ENCODE measurements at regions not wholly inside any gene's neighbourhood (a gene's known extent, or its start where the extent isn't known, plus 50 kb on each side); places are given as distances from the start of the nearest gene placed in this dataset.

- no peak for DNase-seq
Measured at GRCh38 chr12:30074916-30075315, 291.2 kb upstream of the TMTC1 start.

DNA sequence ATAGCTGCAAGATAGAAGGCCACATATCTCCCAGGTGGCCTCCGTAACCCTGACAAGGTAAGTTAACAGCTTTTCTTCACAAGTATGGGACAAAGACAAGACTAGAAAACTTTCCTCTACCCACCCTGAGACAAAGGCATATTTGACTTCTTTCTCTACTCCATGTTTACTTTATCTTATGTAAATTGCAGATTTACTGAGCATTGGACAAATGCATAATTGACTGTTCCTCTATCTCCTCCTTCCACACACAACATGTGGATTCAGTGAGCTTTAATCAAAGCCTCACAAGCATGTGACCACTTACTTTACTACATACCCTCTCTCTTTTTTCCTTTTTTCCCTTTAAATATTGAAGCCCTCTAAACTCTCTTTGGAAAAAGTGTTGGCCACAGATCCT is 289.1 kb upstream of the TMTC1 start:
- DNase-seq = no peak

GRCh38 chr12:30067146-30067545 is 283.4 kb upstream of the TMTC1 start:
- DNase-seq = no peak

DNA sequence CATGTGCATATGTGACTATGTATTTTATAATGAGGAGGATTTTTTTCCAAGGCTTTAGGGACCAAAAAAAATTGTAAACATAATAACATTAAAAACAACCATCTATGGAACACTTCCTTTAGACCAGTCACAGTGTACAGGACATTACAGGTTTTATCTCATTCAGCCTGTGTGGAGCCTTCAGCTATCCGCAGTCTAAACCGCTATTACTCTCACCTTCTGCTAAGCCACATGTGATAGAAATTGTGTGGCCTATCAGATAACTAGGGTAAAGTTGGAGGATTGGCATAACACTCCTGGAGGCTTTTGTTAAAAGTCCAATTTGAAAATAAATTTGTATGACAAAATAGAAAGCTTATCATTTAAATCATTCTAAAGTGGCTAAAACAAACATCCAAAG is 281.2 kb upstream of the TMTC1 start:
- no peak for DNase-seq

DNA sequence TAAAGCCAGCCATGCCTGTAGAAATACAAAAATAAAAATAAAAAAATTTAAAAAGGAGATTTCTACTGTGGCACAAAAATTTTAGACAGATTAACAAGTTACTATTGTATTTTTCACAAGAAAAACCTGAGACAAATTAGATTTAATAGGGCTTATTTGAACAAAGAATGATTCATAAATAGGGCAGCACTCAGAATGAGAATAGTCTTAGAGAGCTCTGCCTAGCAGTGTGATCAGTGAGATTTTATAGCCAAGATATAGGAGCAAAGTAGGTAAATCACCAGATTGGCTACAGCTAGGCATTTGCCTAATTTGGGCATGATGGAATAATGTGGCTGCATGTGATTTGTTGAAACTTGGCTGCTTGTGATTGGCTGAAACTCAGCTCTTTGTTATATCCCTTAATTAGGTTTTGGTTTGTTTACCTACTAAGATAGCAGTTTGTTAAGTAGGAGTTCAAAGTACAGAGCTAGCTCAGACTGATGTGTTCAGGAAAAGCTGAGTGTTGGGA is 279.7 kb upstream of the TMTC1 start:
- DNase-seq = no peak

GRCh38 chr12:30048371-30048770 is 264.6 kb upstream of the TMTC1 start:
- no peak for DNase-seq

- DNase-seq = no peak
Measured at GRCh38 chr12:30047516-30048254, 263.9 kb upstream of the TMTC1 start.

DNA sequence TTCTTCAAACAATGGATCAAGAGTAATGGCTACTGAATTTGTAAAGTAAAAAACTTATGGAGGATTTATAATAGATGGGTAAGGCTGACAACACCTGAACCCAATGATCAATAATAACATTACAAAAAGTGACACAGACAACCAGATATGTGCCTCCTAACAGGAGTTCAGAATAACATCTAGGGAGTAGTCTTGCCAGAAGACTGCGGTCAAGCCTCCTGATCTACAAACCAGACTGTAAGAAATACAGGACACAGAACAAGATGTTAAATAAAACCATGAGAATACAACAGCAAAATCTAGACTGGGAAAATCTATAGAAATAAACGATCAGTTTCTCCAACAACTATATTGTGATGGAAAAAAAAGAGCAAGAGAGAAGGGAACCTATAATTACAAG is 262.6 kb upstream of the TMTC1 start:
- no peak for DNase-seq

- no peak for DNase-seq
Measured at GRCh38 chr12:30045171-30045570, 261.4 kb upstream of the TMTC1 start.

- DNase-seq = no peak
Measured at GRCh38 chr12:30044206-30044605, 260.5 kb upstream of the TMTC1 start.

DNA sequence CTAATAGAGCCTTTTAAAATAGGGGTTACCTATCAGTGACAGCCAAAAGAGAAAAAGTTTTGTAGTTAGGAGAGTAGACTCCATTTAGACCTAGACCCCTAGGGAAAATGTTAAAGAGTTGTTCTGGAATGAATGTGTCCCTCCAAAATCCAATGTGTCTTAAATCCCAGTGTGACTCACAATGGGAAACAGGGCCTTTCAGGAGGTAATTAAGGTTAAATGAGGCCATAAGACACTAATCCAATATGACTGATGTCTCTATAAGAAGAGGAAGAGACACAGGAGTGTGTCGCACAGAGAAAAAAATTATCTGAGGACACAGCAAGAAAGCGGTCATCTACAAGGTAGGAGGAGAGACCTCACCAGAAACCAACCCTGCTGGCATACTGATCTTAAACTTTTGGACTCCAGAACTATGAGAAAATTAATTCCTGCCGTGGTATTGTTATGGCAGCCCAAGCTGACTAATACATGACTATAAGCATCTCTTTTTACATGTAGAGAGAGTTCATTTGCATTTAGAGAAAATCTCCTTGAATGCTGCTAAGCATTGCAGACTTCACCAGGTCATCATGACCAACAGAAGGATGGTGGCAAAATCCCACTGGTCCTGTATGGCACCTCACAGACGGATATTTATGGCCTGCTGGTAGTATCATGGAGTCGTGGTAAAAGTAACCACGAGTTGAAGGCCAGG is 259.6 kb upstream of the TMTC1 start:
- DNase-seq = no peak

DNA sequence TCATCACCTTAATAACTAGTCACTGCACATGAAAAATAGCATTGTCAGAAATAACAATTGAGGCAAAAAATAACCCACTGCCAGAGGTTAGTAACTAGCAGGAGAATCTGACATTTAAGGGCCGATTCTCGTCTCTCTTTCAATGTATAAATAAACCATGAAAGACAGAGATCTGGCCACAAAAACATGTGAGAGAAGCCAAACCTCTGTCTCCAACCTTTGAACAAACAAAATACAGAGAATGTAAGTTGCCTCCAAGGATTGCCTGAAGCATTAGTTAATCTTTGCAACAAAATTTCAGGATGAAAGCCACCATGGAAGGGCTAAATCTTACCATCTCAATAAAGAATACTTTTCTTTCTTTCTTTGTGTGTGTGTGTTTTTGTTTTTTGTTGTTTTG is 257.4 kb upstream of the TMTC1 start:
- no peak for DNase-seq

GRCh38 chr12:30030693-30031374 is 247.1 kb upstream of the TMTC1 start:
- DNase-seq = no peak

- DNase-seq = no peak
Measured at GRCh38 chr12:30026621-30027234, 243.0 kb upstream of the TMTC1 start.

DNA sequence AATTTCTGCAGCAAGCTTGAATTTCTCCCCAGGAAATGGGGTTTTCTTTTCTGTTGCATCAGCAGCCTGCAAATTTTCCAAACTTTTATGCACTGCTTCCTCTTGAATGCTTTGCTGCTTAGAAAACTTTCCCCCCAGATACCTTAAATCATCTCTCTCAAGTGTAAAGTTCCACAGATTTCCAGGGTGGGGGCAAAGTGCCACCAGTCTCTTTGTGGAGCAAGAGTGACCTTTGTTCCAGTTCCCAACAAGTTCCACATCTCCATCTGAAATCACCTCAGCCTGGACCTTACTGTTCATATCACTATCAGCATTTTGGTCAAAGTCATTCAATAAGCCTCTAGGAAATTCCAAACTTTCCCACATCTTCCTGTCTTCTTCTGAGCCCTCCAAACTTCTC is 241.6 kb upstream of the TMTC1 start:
- no peak for DNase-seq

GRCh38 chr12:30023186-30023585 is 239.4 kb upstream of the TMTC1 start:
- no peak for DNase-seq

DNA sequence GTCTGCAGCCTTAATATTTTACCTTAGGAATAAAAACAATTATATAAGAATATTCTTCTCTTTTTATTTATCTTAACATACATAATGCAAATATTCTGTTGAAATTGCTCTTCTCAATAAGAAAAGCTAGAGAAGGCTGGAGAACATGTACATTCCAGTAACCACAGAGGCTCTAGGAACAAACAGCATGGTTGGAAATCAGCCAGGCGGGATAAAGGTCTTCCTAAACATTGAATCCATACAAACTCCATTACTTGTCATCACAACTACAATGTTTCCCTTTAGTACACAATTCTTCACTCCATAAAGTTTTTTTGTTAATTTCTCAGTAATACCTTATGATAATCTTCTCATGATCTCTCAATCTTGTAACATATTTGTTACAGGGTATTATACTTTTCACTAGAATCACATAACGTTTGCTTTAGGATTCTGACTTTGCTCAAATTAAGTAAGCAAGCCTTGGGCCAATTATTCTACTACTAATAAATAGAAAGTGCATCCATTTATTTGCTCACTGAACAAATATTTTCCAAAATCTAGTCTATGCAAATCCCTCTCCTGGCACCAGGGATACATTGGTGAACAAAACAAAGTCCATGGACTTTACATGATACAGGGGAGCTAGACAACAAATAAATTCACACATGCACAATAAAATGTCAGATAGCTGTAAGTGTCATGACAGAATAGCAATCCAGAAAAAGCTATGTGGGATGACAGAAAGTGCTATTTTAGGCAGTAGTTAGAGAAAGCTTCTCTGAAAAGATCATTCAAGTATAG is 237.5 kb upstream of the TMTC1 start:
- DNase-seq = no peak

DNA sequence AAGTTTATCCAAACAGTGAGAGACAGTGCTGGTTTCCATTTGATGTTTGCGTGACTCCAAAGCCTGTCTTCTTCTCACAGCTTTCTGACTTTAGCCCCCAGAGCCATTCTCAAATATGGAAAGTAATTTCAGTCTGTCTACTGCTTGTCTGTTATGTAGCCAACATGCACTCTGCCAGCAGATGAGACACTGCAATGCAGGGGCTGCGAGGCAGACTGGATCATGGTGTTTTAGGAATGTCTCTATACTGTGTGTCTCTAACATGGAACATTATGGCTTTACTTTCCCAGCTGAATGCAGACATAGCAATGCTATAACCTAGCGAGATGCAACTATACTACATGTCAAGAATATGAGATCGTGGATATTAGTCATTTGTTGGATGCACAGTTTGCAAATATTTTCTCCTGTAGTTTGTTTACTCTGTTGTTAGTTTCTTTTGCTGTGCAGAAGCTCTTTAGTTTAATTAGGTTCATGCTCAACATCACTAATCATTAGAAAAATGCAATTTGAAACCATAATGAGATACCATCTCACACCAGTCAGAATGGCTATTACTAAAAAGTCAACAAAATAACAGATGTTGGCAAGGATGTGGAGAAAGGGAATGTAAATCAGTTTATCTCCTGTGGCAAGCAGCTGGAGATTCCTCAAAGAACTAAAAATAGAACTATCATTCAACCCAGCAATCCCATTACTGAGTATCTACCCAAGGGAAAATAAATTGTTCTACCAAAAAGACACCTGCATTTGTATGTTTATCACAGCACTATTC is 235.8 kb upstream of the TMTC1 start:
- no peak for DNase-seq

GRCh38 chr12:30016540-30017055 is 232.9 kb upstream of the TMTC1 start:
- DNase-seq = no peak

DNA sequence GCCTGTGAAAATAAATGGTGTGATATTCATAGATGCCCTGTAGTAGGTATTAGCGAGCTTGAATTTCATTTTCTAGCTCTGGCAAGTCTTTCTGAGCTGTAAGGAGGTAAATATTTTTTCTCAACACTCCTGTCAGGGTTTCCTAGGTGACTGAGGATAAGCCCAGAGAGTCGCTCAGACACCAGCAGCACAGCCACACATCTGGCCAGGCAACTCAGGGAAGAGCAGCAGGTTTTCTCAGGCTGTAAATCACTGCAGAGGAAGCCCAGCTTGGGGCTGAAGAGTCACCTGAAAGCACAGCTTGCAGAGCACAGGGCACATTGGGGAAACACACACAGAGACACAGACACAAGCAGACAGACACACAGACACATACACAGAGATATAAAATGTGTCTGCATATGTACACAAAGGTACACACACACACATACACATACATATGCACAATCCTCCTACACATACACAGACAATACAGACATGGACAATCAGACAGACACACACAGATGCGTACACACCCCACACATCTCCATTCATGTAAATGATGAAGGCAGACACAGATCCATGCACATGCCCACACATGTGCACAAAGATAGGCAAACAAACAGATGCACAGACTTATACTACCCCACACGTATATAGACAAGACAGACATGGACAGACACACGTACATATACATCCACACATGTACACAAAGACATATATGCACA is 232.0 kb upstream of the TMTC1 start:
- DNase-seq = no peak

DNA sequence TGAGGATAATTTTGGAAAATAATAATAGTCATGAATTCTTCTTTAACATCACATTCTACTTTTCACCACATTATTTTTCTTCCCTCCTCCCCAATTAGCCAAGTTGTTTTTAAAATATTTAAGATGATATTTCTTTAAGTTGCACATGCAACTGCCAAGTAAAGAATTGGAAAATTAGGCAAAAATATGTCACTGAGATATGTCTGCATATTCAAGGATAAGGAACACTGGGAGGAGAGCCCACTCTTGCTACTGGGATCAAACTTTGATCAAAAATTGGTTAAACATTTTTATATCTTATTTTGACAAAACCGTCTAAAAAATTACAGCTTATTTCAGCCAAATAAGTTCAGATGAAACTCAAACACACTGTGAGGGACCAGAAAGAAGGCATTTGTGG is 231.2 kb upstream of the TMTC1 start:
- no peak for DNase-seq
